ENCODE measurements at regions not wholly inside any gene's neighbourhood (a gene's known extent, or its start where the extent isn't known, plus 50 kb on each side); places are given as distances from the start of the nearest gene placed in this dataset.

DNA sequence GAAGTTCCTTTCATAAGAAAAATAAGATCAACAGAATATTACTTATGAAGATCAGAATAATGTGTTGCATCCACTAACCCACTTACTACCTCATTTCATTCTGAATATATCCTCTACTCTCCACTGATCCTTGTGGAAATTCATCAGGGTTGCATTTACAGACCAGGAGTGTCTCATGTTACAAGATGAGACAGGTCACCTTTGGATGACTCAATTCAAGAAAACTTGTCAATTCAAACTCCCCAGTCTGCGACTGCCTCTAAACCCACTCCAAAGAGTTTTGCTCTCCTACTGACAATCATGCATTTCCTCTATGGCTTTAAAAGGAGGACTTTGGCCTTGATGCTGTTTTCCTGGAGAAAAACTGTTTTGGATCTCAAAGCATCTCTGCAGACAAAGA lies 68.4 kb downstream of the ID4 start:
- Mint-ChIP-seq H3K36me3 (ENCODE audit: low read depth) (no peaks in the 10 kb centered on the region), H3K27me3 (no peaks in the 10 kb centered on the region), H3K4me3 (no peak overlapping the region), H3K27ac (no peak overlapping the region), H3K9me3 (peaks cover 1% of the 10 kb centered on the region), H3K4me1 (ENCODE audit: low read depth) (no peaks in the 10 kb centered on the region)
- ATAC-seq = no peak
- intact Hi-C loops (cut with micrococcal nuclease) = no loop called here
- CTCF ChIA-PET = no interaction called here
- TF ChIP-seq, protein P1, sequence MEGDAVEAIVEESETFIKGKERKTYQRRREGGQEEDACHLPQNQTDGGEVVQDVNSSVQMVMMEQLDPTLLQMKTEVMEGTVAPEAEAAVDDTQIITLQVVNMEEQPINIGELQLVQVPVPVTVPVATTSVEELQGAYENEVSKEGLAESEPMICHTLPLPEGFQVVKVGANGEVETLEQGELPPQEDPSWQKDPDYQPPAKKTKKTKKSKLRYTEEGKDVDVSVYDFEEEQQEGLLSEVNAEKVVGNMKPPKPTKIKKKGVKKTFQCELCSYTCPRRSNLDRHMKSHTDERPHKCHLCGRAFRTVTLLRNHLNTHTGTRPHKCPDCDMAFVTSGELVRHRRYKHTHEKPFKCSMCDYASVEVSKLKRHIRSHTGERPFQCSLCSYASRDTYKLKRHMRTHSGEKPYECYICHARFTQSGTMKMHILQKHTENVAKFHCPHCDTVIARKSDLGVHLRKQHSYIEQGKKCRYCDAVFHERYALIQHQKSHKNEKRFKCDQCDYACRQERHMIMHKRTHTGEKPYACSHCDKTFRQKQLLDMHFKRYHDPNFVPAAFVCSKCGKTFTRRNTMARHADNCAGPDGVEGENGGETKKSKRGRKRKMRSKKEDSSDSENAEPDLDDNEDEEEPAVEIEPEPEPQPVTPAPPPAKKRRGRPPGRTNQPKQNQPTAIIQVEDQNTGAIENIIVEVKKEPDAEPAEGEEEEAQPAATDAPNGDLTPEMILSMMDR (IDR thresholded peaks at IDR 0.05) = no peak
- POLR2A ChIA-PET = interaction anchor here (0.9 kb wide), 1 partner anchor 43 kb away, joined by 3 read pairs; no protein-coding TSS in a partner anchor
- DNase-seq = no peak

DNA sequence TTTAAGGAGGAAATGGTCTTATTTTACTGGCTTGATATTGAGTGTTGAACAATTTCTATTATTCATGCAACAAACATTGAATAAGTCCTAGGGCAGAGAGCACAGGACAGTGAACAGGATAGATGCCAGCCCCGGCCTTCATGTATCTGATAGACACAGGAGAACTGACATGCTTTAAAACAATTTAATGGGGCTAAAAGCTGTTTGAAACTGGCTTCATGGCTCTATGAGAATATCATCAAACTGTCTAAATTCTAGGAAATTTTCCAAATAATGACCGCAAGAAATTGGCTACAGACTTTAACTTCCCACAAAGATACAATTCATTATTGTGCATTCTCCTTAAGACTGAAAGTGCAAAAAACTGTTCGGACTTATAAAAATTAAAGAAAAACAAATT lies 69.0 kb downstream of the ID4 start:
- ChIA-PET POLR2A (interaction anchor here (0.9 kb wide), 1 partner anchor 43 kb away, joined by 3 read pairs; no protein-coding TSS in a partner anchor), CTCF (no interaction called here)
- Mint-ChIP-seq H3K4me3 (no peak overlapping the region), H3K9me3 (peaks cover under 1% of the 10 kb centered on the region), H3K27me3 (no peaks in the 10 kb centered on the region), H3K27ac (no peak overlapping the region), H3K4me1 (ENCODE audit: low read depth) (no peaks in the 10 kb centered on the region), H3K36me3 (ENCODE audit: low read depth) (no peaks in the 10 kb centered on the region)
- intact Hi-C loops (cut with micrococcal nuclease) = no loop called here
- TF ChIP-seq, protein P1 (IDR thresholded peaks at IDR 0.05) = no peak
- ATAC-seq = no peak
- no peak for DNase-seq

DNA sequence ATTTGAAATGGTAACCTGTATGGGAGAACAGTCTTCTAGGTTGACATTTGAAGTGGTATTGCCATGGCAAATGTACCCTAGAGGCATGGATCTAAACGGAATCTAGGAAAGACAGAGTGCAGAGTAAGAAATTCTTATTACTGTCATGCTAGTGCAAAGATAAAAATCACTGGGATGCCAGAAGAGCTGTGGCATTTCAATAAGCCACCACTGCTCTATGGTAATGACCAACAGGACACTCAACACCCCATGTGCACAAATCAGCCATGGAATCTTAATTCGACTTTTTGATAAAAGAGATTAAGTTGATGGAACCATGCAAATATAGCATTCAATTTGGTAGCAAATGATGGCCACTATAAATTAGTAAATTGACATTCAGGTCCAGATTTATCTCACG lies 74.1 kb downstream of the ID4 start:
- POLR2A ChIA-PET = no interaction called here
- intact Hi-C loops (cut with micrococcal nuclease) = no loop called here
- DNase-seq (no peak), ATAC-seq (no peak)
- peaks cover 12% of the 10 kb centered on the region for H3K9me3 Mint-ChIP-seq
- no peaks in the 10 kb centered on the region for H3K4me1 Mint-ChIP-seq (ENCODE audit: low read depth)
- CTCF ChIA-PET = no interaction called here
- no peak overlapping the region for H3K4me3 Mint-ChIP-seq
- TF ChIP-seq, protein P1 (IDR thresholded peaks at IDR 0.05) = no peak
- H3K36me3 Mint-ChIP-seq (ENCODE audit: low read depth) = no peaks in the 10 kb centered on the region
- no peaks in the 10 kb centered on the region for H3K27me3 Mint-ChIP-seq
- no peak overlapping the region for H3K27ac Mint-ChIP-seq

DNA sequence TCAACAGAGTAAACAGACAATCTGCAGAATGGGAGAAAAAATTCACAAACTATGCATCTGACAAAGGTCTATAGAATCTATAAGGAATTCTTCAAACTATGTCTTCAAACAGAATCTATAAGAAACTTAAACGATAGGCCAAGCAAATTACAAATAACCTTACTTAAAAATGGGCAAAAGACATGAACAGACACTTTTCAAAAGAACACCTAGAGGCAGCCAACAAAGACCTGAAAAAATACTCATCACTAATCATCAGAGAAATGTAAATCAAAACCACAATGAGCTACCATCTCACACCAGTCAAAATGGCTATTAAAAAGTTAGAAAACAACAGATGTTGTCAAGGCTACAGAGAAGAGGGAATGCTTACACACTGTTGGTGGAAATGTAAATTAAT lies 81.3 kb downstream of the ID4 start:
- H3K27me3 Mint-ChIP-seq = no peaks in the 10 kb centered on the region
- no peaks in the 10 kb centered on the region for H3K36me3 Mint-ChIP-seq (ENCODE audit: low read depth)
- H3K27ac Mint-ChIP-seq = no peak overlapping the region
- TF ChIP-seq, protein P1 (IDR thresholded peaks at IDR 0.05) = no peak
- no peak overlapping the region for H3K4me3 Mint-ChIP-seq
- no peaks in the 10 kb centered on the region for H3K4me1 Mint-ChIP-seq (ENCODE audit: low read depth)
- H3K9me3 Mint-ChIP-seq = peaks cover 31% of the 10 kb centered on the region
- POLR2A ChIA-PET = no interaction called here
- ATAC-seq (no peak), DNase-seq (no peak)
- CTCF ChIA-PET = no interaction called here
- intact Hi-C loops (cut with micrococcal nuclease) = no loop called here

DNA sequence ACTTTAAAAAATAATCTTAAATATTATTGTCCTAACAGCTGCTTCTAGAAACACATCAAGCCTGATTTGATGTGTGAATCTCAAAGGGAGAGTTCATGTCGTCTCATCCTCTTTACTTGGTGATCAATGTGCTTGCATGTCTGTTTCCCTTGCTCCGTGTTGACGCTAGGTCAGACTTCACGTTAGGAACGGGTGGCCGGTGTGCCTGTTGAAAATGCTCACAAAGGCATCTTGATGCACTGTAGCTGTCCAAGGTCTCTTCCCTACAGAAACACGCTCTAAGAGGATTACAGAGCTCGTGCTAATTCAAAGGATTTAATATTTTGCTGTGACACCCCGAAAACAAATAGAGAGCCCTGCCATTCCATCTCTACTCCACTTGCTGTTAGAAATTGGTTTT lies 84.6 kb downstream of the ID4 start:
- POLR2A ChIA-PET = no interaction called here
- Mint-ChIP-seq H3K27me3 (peaks cover under 1% of the 10 kb centered on the region), H3K36me3 (ENCODE audit: low read depth) (no peaks in the 10 kb centered on the region), H3K9me3 (peaks cover 14% of the 10 kb centered on the region), H3K4me1 (ENCODE audit: low read depth) (no peaks in the 10 kb centered on the region), H3K27ac (no peak overlapping the region), H3K4me3 (no peak overlapping the region)
- TF ChIP-seq, protein P1 (IDR thresholded peaks at IDR 0.05) = no peak
- DNase-seq (no peak), ATAC-seq (no peak)
- CTCF ChIA-PET = interaction anchor here (1.6 kb wide), 1 partner anchor 11 kb away, joined by 3 read pairs; no protein-coding TSS in a partner anchor
- intact Hi-C loops (cut with micrococcal nuclease) = no loop called here
